Type B pancreatic cell (in vitro differentiated cells): ENCODE measurements at regions not wholly inside any gene's neighbourhood (a gene's known extent, or its start where the extent isn't known, plus 50 kb on each side); places are given as distances from the start of the nearest gene placed in this dataset.
"Not testable (repeated sequence)": the region's sequence is repeated elsewhere in the genome, so short reads cannot be mapped to it uniquely, and the experiment has no call there.

ENCODE experiments used
- DNase-seq: peaks from one replicate; pipeline ENCODE4 v3.0.0; 2021; ENCODE audit warnings: mixed read lengths; ENCODE audit not compliant: unreplicated experiment; ENCODE audit errors: extremely low spot score
- H3K27ac Mint-ChIP-seq: 2 replicates; pipeline ENCODE4 v1.8.0; 2021; ENCODE audit warnings: mild to moderate bottlenecking, mixed read lengths
- H3K27me3 Mint-ChIP-seq: 2 replicates; pipeline ENCODE4 v1.8.0; 2021; ENCODE audit warnings: mixed read lengths
- H3K36me3 Mint-ChIP-seq: 2 replicates; pipeline ENCODE4 v1.8.0; 2021; ENCODE audit warnings: mixed read lengths
- H3K4me1 Mint-ChIP-seq: one replicate; pipeline ENCODE4 v1.8.0; 2021; ENCODE audit warnings: mixed read lengths; ENCODE audit not compliant: unreplicated experiment
- H3K4me3 Mint-ChIP-seq: 2 replicates; pipeline ENCODE4 v1.8.0; 2021; ENCODE audit warnings: mild to moderate bottlenecking, mixed read lengths
- H3K9me3 Mint-ChIP-seq: 2 replicates; pipeline ENCODE4 v1.8.0; 2021; ENCODE audit warnings: mixed read lengths
- TF ChIP-seq, protein P1 (sequence below): fragments of 200-600 bp; sonication (generic); conservative IDR thresholded peaks from 2 replicates; pipeline ENCODE4 v1.5.0; 2021; ENCODE audit warnings: antibody characterized with exemption, mild to moderate bottlenecking

DNA sequence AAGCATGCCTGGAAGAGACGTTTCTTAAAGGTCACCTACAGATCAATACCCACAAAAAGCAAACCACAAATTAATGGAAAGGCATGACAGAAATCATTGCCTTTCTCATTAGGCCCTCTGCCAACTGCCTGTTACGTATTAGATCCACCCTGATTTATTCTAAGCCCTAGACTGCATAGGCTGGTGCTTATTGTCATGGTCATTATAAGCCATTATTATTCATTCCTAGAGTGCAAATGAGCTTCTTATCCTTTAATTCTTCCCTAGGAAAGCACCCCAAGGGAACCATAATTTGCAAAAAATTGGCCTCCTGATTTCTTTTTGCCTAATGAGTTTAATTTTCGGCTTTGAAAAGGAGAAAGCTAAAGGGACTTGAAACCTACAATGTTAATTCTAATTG is 184.2 kb upstream of the GPRIN3 start:
- no peaks in the 10 kb centered on the region for H3K9me3 Mint-ChIP-seq
- no peak overlapping the region for H3K27ac Mint-ChIP-seq
- H3K4me1 Mint-ChIP-seq: peaks cover 5% of the 10 kb centered on the region
- no peaks in the 10 kb centered on the region for H3K36me3 Mint-ChIP-seq
- DNase-seq: no peak
- no peaks in the 10 kb centered on the region for H3K27me3 Mint-ChIP-seq
- H3K4me3 Mint-ChIP-seq: no peak overlapping the region
- TF ChIP-seq, protein P1, sequence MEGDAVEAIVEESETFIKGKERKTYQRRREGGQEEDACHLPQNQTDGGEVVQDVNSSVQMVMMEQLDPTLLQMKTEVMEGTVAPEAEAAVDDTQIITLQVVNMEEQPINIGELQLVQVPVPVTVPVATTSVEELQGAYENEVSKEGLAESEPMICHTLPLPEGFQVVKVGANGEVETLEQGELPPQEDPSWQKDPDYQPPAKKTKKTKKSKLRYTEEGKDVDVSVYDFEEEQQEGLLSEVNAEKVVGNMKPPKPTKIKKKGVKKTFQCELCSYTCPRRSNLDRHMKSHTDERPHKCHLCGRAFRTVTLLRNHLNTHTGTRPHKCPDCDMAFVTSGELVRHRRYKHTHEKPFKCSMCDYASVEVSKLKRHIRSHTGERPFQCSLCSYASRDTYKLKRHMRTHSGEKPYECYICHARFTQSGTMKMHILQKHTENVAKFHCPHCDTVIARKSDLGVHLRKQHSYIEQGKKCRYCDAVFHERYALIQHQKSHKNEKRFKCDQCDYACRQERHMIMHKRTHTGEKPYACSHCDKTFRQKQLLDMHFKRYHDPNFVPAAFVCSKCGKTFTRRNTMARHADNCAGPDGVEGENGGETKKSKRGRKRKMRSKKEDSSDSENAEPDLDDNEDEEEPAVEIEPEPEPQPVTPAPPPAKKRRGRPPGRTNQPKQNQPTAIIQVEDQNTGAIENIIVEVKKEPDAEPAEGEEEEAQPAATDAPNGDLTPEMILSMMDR: no peak

- DNase-seq, H3K36me3 Mint-ChIP-seq, H3K4me3 Mint-ChIP-seq, H3K27ac Mint-ChIP-seq, H3K27me3 Mint-ChIP-seq, H3K9me3 Mint-ChIP-seq, H3K4me1 Mint-ChIP-seq: not testable (repeated sequence)
These were observed 182.4 kb upstream of the GPRIN3 start for GRCh38 chr4:89489921-89490431.

- no peak overlapping the region for H3K4me3 Mint-ChIP-seq
- H3K9me3 Mint-ChIP-seq: no peaks in the 10 kb centered on the region
- H3K4me1 Mint-ChIP-seq: peaks cover 5% of the 10 kb centered on the region
- no peak overlapping the region for H3K27ac Mint-ChIP-seq
- no peak for DNase-seq
- no peaks in the 10 kb centered on the region for H3K27me3 Mint-ChIP-seq
- TF ChIP-seq, protein P1: no peak
- no peaks in the 10 kb centered on the region for H3K36me3 Mint-ChIP-seq
These were observed 181.8 kb upstream of the GPRIN3 start for GRCh38 chr4:89489338-89489771.

GRCh38 chr4:89488736-89489135 is 181.1 kb upstream of the GPRIN3 start:
- no peaks in the 10 kb centered on the region for H3K36me3 Mint-ChIP-seq
- H3K4me3 Mint-ChIP-seq: no peak overlapping the region
- no peak for DNase-seq
- no peaks in the 10 kb centered on the region for H3K27me3 Mint-ChIP-seq
- TF ChIP-seq, protein P1: no peak
- H3K27ac Mint-ChIP-seq: no peak overlapping the region
- no peaks in the 10 kb centered on the region for H3K9me3 Mint-ChIP-seq
- peaks cover 5% of the 10 kb centered on the region for H3K4me1 Mint-ChIP-seq

DNA sequence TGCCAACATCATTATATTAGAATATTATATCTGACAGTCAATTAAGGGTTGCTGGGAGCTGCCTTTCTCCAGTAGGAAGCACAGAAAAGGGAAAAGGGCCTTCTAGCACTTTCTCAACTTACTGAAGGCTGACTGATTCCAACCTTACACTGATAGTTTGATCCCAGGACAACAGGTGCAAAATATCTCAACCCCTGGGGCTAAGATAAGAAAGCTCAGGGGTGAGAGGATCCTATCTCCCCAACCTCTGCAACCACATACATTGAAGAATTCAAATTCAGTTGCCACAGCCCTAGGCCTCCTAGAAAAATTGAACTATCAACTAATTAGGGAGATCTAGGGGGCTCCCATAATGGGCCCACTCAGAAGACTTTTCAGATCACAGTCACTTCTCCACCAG is 179.1 kb upstream of the GPRIN3 start:
- Mint-ChIP-seq H3K9me3 (no peaks in the 10 kb centered on the region), H3K27me3 (no peaks in the 10 kb centered on the region), H3K4me1 (peaks cover 5% of the 10 kb centered on the region), H3K4me3 (no peak overlapping the region), H3K36me3 (no peaks in the 10 kb centered on the region), H3K27ac (no peak overlapping the region)
- no peak for DNase-seq
- TF ChIP-seq, protein P1: no peak

DNA sequence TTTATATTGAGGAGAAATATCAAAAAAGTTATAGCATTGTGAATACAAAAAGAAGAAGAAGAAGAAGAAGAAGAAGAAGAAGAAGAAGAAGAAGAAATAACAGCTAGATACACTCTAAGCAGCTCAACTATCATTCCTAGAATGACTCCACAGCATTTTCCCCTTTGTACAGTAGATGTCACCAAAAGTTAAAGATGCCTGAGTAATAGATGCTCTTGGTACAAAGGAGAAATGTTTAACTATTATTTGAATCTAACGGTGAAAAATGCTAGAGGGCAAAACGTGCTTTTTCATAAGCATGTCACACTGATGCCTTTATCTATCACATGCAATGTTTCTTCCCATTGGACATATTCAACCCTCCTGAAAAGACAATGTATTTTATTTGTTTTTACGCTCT is 178.4 kb upstream of the GPRIN3 start:
- DNase-seq: no peak
- no peaks in the 10 kb centered on the region for H3K27me3 Mint-ChIP-seq
- H3K4me3 Mint-ChIP-seq: no peak overlapping the region
- TF ChIP-seq, protein P1: peak; percentile 53
- H3K9me3 Mint-ChIP-seq: no peaks in the 10 kb centered on the region
- no peak overlapping the region for H3K27ac Mint-ChIP-seq
- H3K4me1 Mint-ChIP-seq: peaks cover 5% of the 10 kb centered on the region
- no peaks in the 10 kb centered on the region for H3K36me3 Mint-ChIP-seq
